ENCODE measurements at regions not wholly inside any gene's neighbourhood (a gene's known extent, or its start where the extent isn't known, plus 50 kb on each side); places are given as distances from the start of the nearest gene placed in this dataset.

DNA sequence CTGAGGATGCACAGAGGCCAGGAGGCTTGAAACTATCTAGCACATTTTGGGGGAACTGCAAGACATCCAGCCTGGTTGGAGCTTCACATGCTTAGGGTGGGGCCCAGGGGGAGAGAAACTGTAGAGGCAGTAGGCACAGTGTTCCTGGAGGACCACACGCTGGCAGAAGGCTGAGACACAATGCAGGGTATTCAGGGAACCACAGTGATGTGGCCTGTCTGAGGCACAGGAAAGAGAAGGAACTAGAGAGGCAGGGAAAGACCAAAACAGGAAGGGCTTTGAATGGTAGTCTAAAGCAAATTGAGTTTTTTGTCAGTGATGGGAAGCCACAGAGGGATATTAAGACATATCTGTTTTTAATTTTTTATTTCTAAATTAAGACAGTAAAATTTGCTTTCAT is 100.2 kb upstream of the PRICKLE1 start:
- H4K20me1 ChIP-seq (ENCODE audit: low read length): no peaks in the 10 kb centered on the region
- H3F3A ChIP-seq (ENCODE audit: low read length, unreplicated experiment): no peaks in the 10 kb centered on the region
- ChIA-PET CTCF (no interaction called here), POLR2A (ENCODE audit: unreplicated experiment) (no interaction called here)
- peaks cover 16% of the 10 kb centered on the region for H3K4me1 ChIP-seq (ENCODE audit: insufficient read depth, low read length)
- no TSS peak for BruUV-seq (replicated peaks)
- no peak overlapping the region for H3K4me2 ChIP-seq (ENCODE audit: low read length)
- no peak overlapping the region for H2AFZ ChIP-seq (ENCODE audit: low read length)
- no peaks in the 10 kb centered on the region for H3K79me2 ChIP-seq (ENCODE audit: low read length)
- H3K9me2 ChIP-seq (replicated peaks; ENCODE audit: low read length): no peaks in the 10 kb centered on the region
- no peak overlapping the region for H3K9ac ChIP-seq (ENCODE audit: low read length)
- no peaks in the 10 kb centered on the region for H3K9me3 ChIP-seq (ENCODE audit: low read length)
- H3K4me3 ChIP-seq (ENCODE audit: low read length): no peak overlapping the region
- H3K36me3 ChIP-seq (ENCODE audit: low read depth, low read length): no peaks in the 10 kb centered on the region
- ATAC-seq: no peak
- no peak for DNase-seq
- intact Hi-C loops (cut with micrococcal nuclease): loop anchor here (10.0 kb wide), 1 partner anchor 595 kb away; no protein-coding TSS in a partner anchor
- TF ChIP-seq EZH2phosphoT487 (IDR thresholded peaks at IDR 0.05; ENCODE audit: borderline replicate concordance, low read length) (no peak), EZH2 (IDR thresholded peaks at IDR 0.05; ENCODE audit: low read length, unreplicated experiment) (no peak)
- TF ChIP-seq, protein P1, sequence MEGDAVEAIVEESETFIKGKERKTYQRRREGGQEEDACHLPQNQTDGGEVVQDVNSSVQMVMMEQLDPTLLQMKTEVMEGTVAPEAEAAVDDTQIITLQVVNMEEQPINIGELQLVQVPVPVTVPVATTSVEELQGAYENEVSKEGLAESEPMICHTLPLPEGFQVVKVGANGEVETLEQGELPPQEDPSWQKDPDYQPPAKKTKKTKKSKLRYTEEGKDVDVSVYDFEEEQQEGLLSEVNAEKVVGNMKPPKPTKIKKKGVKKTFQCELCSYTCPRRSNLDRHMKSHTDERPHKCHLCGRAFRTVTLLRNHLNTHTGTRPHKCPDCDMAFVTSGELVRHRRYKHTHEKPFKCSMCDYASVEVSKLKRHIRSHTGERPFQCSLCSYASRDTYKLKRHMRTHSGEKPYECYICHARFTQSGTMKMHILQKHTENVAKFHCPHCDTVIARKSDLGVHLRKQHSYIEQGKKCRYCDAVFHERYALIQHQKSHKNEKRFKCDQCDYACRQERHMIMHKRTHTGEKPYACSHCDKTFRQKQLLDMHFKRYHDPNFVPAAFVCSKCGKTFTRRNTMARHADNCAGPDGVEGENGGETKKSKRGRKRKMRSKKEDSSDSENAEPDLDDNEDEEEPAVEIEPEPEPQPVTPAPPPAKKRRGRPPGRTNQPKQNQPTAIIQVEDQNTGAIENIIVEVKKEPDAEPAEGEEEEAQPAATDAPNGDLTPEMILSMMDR (conservative IDR thresholded peaks at IDR 0.05; ENCODE audit: low read depth, low read length): no peak
- H3K27ac ChIP-seq (ENCODE audit: low read length): no peak overlapping the region
- H3K27me3 ChIP-seq (ENCODE audit: low read length): no peaks in the 10 kb centered on the region

GRCh38 chr12:42686514-42687172 is 97.1 kb upstream of the PRICKLE1 start:
- POLR2A ChIA-PET (ENCODE audit: unreplicated experiment): no interaction called here

GRCh38 chr12:42684802-42685071 is 95.2 kb upstream of the PRICKLE1 start:
- Histone ChIP-seq H3K9me2 (replicated peaks; ENCODE audit: low read length) (no peaks in the 10 kb centered on the region), H3K4me3 (ENCODE audit: low read length) (no peak overlapping the region), H3K36me3 (ENCODE audit: low read depth, low read length) (no peaks in the 10 kb centered on the region), H3K27ac (ENCODE audit: low read length) (peak overlapping the region; percentile 8), H3F3A (ENCODE audit: low read length, unreplicated experiment) (no peaks in the 10 kb centered on the region), H3K4me2 (ENCODE audit: low read length) (no peak overlapping the region), H3K4me1 (ENCODE audit: insufficient read depth, low read length) (peaks cover 35% of the 10 kb centered on the region), H2AFZ (ENCODE audit: low read length) (no peak overlapping the region), H3K79me2 (ENCODE audit: low read length) (no peaks in the 10 kb centered on the region), H3K9ac (ENCODE audit: low read length) (no peak overlapping the region), H3K9me3 (ENCODE audit: low read length) (no peaks in the 10 kb centered on the region), H3K27me3 (ENCODE audit: low read length) (no peaks in the 10 kb centered on the region), H4K20me1 (ENCODE audit: low read length) (no peaks in the 10 kb centered on the region)
- no TSS peak for BruUV-seq (replicated peaks)
- ChIA-PET CTCF (no interaction called here), POLR2A (ENCODE audit: unreplicated experiment) (no interaction called here)
- ATAC-seq (no peak), DNase-seq (no peak)
- TF ChIP-seq, protein P1 (conservative IDR thresholded peaks at IDR 0.05; ENCODE audit: low read depth, low read length): no peak
- TF ChIP-seq EZH2 (IDR thresholded peaks at IDR 0.05; ENCODE audit: low read length, unreplicated experiment) (no peak), EZH2phosphoT487 (IDR thresholded peaks at IDR 0.05; ENCODE audit: borderline replicate concordance, low read length) (no peak)
- intact Hi-C loops (cut with micrococcal nuclease): loop anchor here (1.0 to 10.0 kb wide), 5 partner anchors 58 to 600 kb away; partner anchors contain the start of gene PRICKLE1

More at GRCh38 chr12:42686514-42687172, 97.1 kb upstream of the PRICKLE1 start:
- Histone ChIP-seq H3K9me3 (ENCODE audit: low read length) (no peaks in the 10 kb centered on the region), H3K9ac (ENCODE audit: low read length) (no peak overlapping the region), H3F3A (ENCODE audit: low read length, unreplicated experiment) (no peaks in the 10 kb centered on the region), H3K9me2 (replicated peaks; ENCODE audit: low read length) (no peaks in the 10 kb centered on the region), H3K4me3 (ENCODE audit: low read length) (no peak overlapping the region), H3K4me2 (ENCODE audit: low read length) (no peak overlapping the region), H3K4me1 (ENCODE audit: insufficient read depth, low read length) (peaks cover 32% of the 10 kb centered on the region), H3K79me2 (ENCODE audit: low read length) (no peaks in the 10 kb centered on the region), H3K36me3 (ENCODE audit: low read depth, low read length) (no peaks in the 10 kb centered on the region), H3K27me3 (ENCODE audit: low read length) (no peaks in the 10 kb centered on the region), H4K20me1 (ENCODE audit: low read length) (no peaks in the 10 kb centered on the region), H2AFZ (ENCODE audit: low read length) (peak overlapping the region; percentile 39), H3K27ac (ENCODE audit: low read length) (peak overlapping the region; percentile 37)
- BruUV-seq (replicated peaks): no TSS peak
- DNase-seq: peak; percentile 69
- CTCF ChIA-PET: no interaction called here
- no peak for TF ChIP-seq EZH2 (IDR thresholded peaks at IDR 0.05; ENCODE audit: low read length, unreplicated experiment)
- TF ChIP-seq EZH2phosphoT487 (IDR thresholded peaks at IDR 0.05; ENCODE audit: borderline replicate concordance, low read length): no peak
- TF ChIP-seq, protein P1 (conservative IDR thresholded peaks at IDR 0.05; ENCODE audit: low read depth, low read length): no peak
- intact Hi-C loops (cut with micrococcal nuclease): loop anchor here (2.0 to 10.0 kb wide), 2 partner anchors 204 to 598 kb away; no protein-coding TSS in a partner anchor
- peak; percentile 66 for ATAC-seq

Measured in PC-3 (cell line).